ENCODE measurements at regions not wholly inside any gene's neighbourhood (a gene's known extent, or its start where the extent isn't known, plus 50 kb on each side); places are given as distances from the start of the nearest gene placed in this dataset.

GRCh38 chr11:29669310-29669709, 347.5 kb downstream of the KCNA4 start:
- H3K4me3 ChIP-seq (ENCODE audit: low read length), result no peak overlapping the region
- no peak for DNase-seq
- POLR2A ChIA-PET (ENCODE audit: unreplicated experiment), result no interaction called here
- H4K20me1 ChIP-seq (ENCODE audit: low read length), result no peaks in the 10 kb centered on the region
- H3K9me3 ChIP-seq (ENCODE audit: low read length), result no peaks in the 10 kb centered on the region
- no peak overlapping the region for H3K9ac ChIP-seq (ENCODE audit: low read length)
- H3K36me3 ChIP-seq (ENCODE audit: low read depth, low read length), result no peaks in the 10 kb centered on the region
- no peaks in the 10 kb centered on the region for H3K27me3 ChIP-seq (ENCODE audit: low read length)
- CTCF ChIA-PET, result no interaction called here
- no peak overlapping the region for H3K4me2 ChIP-seq (ENCODE audit: low read length)
- H2AFZ ChIP-seq (ENCODE audit: low read length), result no peak overlapping the region
- no peak for TF ChIP-seq CTCF (conservative IDR thresholded peaks at IDR 0.05; ENCODE audit: low read depth, low read length)
- TF ChIP-seq EZH2 (IDR thresholded peaks at IDR 0.05; ENCODE audit: low read length, unreplicated experiment), result no peak
- no peak for TF ChIP-seq EZH2phosphoT487 (IDR thresholded peaks at IDR 0.05; ENCODE audit: borderline replicate concordance, low read length)
- ATAC-seq, result no peak
- H3K9me2 ChIP-seq (replicated peaks; ENCODE audit: low read length), result no peaks in the 10 kb centered on the region
- H3F3A ChIP-seq (ENCODE audit: low read length, unreplicated experiment), result no peaks in the 10 kb centered on the region
- H3K79me2 ChIP-seq (ENCODE audit: low read length), result no peaks in the 10 kb centered on the region
- no peak overlapping the region for H3K27ac ChIP-seq (ENCODE audit: low read length)
- H3K4me1 ChIP-seq (ENCODE audit: insufficient read depth, low read length), result no peaks in the 10 kb centered on the region
- intact Hi-C loops (cut with micrococcal nuclease), result no loop called here
- BruUV-seq (replicated peaks), result no TSS peak

- no peaks in the 10 kb centered on the region for H3K9me3 ChIP-seq (ENCODE audit: low read length)
- ATAC-seq (no peak), DNase-seq (no peak)
- BruUV-seq (replicated peaks), result no TSS peak
- no peak overlapping the region for H2AFZ ChIP-seq (ENCODE audit: low read length)
- CTCF ChIA-PET, result no interaction called here
- POLR2A ChIA-PET (ENCODE audit: unreplicated experiment), result no interaction called here
- H3K4me2 ChIP-seq (ENCODE audit: low read length), result no peak overlapping the region
- TF ChIP-seq EZH2 (IDR thresholded peaks at IDR 0.05; ENCODE audit: low read length, unreplicated experiment) (no peak), CTCF (conservative IDR thresholded peaks at IDR 0.05; ENCODE audit: low read depth, low read length) (no peak), EZH2phosphoT487 (IDR thresholded peaks at IDR 0.05; ENCODE audit: borderline replicate concordance, low read length) (no peak)
- H3K27me3 ChIP-seq (ENCODE audit: low read length), result no peaks in the 10 kb centered on the region
- no peaks in the 10 kb centered on the region for H3F3A ChIP-seq (ENCODE audit: low read length, unreplicated experiment)
- H3K9me2 ChIP-seq (replicated peaks; ENCODE audit: low read length), result no peaks in the 10 kb centered on the region
- no peak overlapping the region for H3K9ac ChIP-seq (ENCODE audit: low read length)
- H3K36me3 ChIP-seq (ENCODE audit: low read depth, low read length), result no peaks in the 10 kb centered on the region
- no peaks in the 10 kb centered on the region for H3K79me2 ChIP-seq (ENCODE audit: low read length)
- no peaks in the 10 kb centered on the region for H4K20me1 ChIP-seq (ENCODE audit: low read length)
- intact Hi-C loops (cut with micrococcal nuclease), result no loop called here
- no peak overlapping the region for H3K27ac ChIP-seq (ENCODE audit: low read length)
- no peak overlapping the region for H3K4me3 ChIP-seq (ENCODE audit: low read length)
- H3K4me1 ChIP-seq (ENCODE audit: insufficient read depth, low read length), result no peaks in the 10 kb centered on the region
These were observed 359.1 kb downstream of the KCNA4 start for GRCh38 chr11:29657709-29658108.

GRCh38 chr11:29656597-29656996, 360.2 kb downstream of the KCNA4 start:
- Histone ChIP-seq H3F3A (ENCODE audit: low read length, unreplicated experiment) (no peaks in the 10 kb centered on the region), H3K4me2 (ENCODE audit: low read length) (no peak overlapping the region), H3K9ac (ENCODE audit: low read length) (no peak overlapping the region), H3K4me1 (ENCODE audit: insufficient read depth, low read length) (no peaks in the 10 kb centered on the region), H3K27ac (ENCODE audit: low read length) (no peak overlapping the region), H4K20me1 (ENCODE audit: low read length) (no peaks in the 10 kb centered on the region), H3K9me3 (ENCODE audit: low read length) (no peaks in the 10 kb centered on the region), H3K4me3 (ENCODE audit: low read length) (no peak overlapping the region), H3K27me3 (ENCODE audit: low read length) (no peaks in the 10 kb centered on the region), H2AFZ (ENCODE audit: low read length) (no peak overlapping the region), H3K79me2 (ENCODE audit: low read length) (no peaks in the 10 kb centered on the region), H3K36me3 (ENCODE audit: low read depth, low read length) (no peaks in the 10 kb centered on the region), H3K9me2 (replicated peaks; ENCODE audit: low read length) (no peaks in the 10 kb centered on the region)
- no TSS peak for BruUV-seq (replicated peaks)
- no peak for DNase-seq
- TF ChIP-seq EZH2phosphoT487 (IDR thresholded peaks at IDR 0.05; ENCODE audit: borderline replicate concordance, low read length), result no peak
- no peak for TF ChIP-seq EZH2 (IDR thresholded peaks at IDR 0.05; ENCODE audit: low read length, unreplicated experiment)
- TF ChIP-seq CTCF (conservative IDR thresholded peaks at IDR 0.05; ENCODE audit: low read depth, low read length), result no peak
- ChIA-PET CTCF (no interaction called here), POLR2A (ENCODE audit: unreplicated experiment) (no interaction called here)
- ATAC-seq, result no peak
- intact Hi-C loops (cut with micrococcal nuclease), result no loop called here
